Sigmoid colon (tissue), 4 donors: ENCODE measurements at regions not wholly inside any gene's neighbourhood (a gene's known extent, or its start where the extent isn't known, plus 50 kb on each side); places are given as distances from the start of the nearest gene placed in this dataset.

ENCODE experiments used
- EP300 ChIP-seq, 4 donors: sonication (generic); formaldehyde crosslinking; IDR thresholded peaks; one replicate each; pipeline ENCODE4 v1.6.1; 2017; ENCODE audit warnings: antibody characterized with exemption in 4 of 4
- TF ChIP-seq, protein P1 (sequence below), 4 experiments: fragments of 450-650 bp in 3 of 4; fragments of 200-600 bp in 1 of 4; IDR thresholded peaks; one replicate each; pipeline ENCODE4 v1.5.1; 2016 to 2019; ENCODE audit warnings: antibody characterized with exemption in 4 of 4, mild to moderate bottlenecking in 3 of 4, moderate library complexity in 2 of 4

DNA sequence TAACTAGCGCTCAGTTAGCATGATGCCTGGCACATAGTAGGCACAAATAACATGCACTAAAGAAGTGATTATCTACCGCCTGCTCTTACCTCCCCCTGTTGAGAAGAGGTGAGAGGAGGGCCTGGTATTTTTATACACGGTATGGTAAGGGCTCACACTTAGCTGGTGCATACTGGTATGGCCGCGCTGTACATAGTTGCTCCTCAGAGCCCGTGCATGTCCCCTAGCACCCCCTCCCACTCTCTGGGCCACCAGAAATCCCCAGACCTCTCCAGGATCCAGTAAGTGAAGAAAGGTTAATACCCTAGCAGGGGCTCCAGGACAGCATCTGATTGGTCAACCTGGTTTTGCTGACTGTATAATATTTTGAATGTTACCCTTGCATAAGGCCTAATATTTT lies 121.4 kb downstream of the RAB11FIP2 start:
- TF ChIP-seq, protein P1, sequence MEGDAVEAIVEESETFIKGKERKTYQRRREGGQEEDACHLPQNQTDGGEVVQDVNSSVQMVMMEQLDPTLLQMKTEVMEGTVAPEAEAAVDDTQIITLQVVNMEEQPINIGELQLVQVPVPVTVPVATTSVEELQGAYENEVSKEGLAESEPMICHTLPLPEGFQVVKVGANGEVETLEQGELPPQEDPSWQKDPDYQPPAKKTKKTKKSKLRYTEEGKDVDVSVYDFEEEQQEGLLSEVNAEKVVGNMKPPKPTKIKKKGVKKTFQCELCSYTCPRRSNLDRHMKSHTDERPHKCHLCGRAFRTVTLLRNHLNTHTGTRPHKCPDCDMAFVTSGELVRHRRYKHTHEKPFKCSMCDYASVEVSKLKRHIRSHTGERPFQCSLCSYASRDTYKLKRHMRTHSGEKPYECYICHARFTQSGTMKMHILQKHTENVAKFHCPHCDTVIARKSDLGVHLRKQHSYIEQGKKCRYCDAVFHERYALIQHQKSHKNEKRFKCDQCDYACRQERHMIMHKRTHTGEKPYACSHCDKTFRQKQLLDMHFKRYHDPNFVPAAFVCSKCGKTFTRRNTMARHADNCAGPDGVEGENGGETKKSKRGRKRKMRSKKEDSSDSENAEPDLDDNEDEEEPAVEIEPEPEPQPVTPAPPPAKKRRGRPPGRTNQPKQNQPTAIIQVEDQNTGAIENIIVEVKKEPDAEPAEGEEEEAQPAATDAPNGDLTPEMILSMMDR (IDR thresholded peaks at IDR 0.05) = no peak
- TF ChIP-seq EP300 (IDR thresholded peaks at IDR 0.05) = no peak
